DOHH2 (cell line): ENCODE measurements at regions not wholly inside any gene's neighbourhood (a gene's known extent, or its start where the extent isn't known, plus 50 kb on each side); places are given as distances from the start of the nearest gene placed in this dataset.

ENCODE experiments used
- H3F3A ChIP-seq: fragments of 200-600 bp; sonication (generic), shearing (Covaris generic); 2 replicates; pipeline ENCODE4 v1.6.0; 2016; ENCODE audit warnings: antibody characterized with exemption, mild to moderate bottlenecking; ENCODE audit not compliant: control insufficient read depth, insufficient read depth
- H3K27ac ChIP-seq: fragments of 200-600 bp; sonication (generic); 2 replicates; pipeline ENCODE4 v1.5.1; 2014; ENCODE audit warnings: low read depth, mild to moderate bottlenecking, low read length, moderate library complexity
- H3K27me3 ChIP-seq: fragments of 200-600 bp; sonication (generic); 2 replicates; pipeline ENCODE4 v1.6.1; 2014; ENCODE audit warnings: mild to moderate bottlenecking, low read length, mixed read lengths; ENCODE audit not compliant: control insufficient read depth
- H3K36me3 ChIP-seq: fragments of 200-600 bp; sonication (generic); 2 replicates; pipeline ENCODE4 v1.6.1; 2014; ENCODE audit warnings: mild to moderate bottlenecking, low read length, moderate library complexity, mixed read lengths; ENCODE audit not compliant: control insufficient read depth
- H3K4me1 ChIP-seq: fragments of 200-600 bp; sonication (generic); 2 replicates; pipeline ENCODE4 v1.6.1; 2014; ENCODE audit warnings: mild to moderate bottlenecking, low read length, mixed read lengths; ENCODE audit not compliant: control insufficient read depth
- H3K4me2 ChIP-seq: fragments of 200-600 bp; sonication (generic); 2 replicates; pipeline ENCODE4 v1.6.0; 2014; ENCODE audit warnings: mild to moderate bottlenecking, low read length, moderate library complexity
- H3K4me3 ChIP-seq: fragments of 200-600 bp; sonication (generic); 2 replicates; pipeline ENCODE4 v1.5.1; 2014; ENCODE audit warnings: mild to moderate bottlenecking, low read length, mixed read lengths
- H3K79me2 ChIP-seq: fragments of 200-600 bp; sonication (generic); 2 replicates; pipeline ENCODE4 v1.6.1; 2014; ENCODE audit warnings: mild to moderate bottlenecking, low read length, mixed read lengths; ENCODE audit not compliant: control insufficient read depth
- H3K9me2 ChIP-seq: fragments of 200-600 bp; sonication (generic); replicated peaks from 2 replicates; pipeline ENCODE4 v1.6.1; 2014; ENCODE audit warnings: mild to moderate bottlenecking, low read length, mixed read lengths; ENCODE audit not compliant: control insufficient read depth
- H3K9me3 ChIP-seq: fragments of 200-600 bp; sonication (generic); 2 replicates; pipeline ENCODE4 v1.6.1; 2014; ENCODE audit warnings: antibody characterized with exemption, low read length, mixed read lengths; ENCODE audit not compliant: control insufficient read depth, insufficient read depth
- H4K20me1 ChIP-seq: fragments of 200-600 bp; sonication (generic); 2 replicates; pipeline ENCODE4 v1.6.0; 2014; ENCODE audit warnings: low read depth, mild to moderate bottlenecking, antibody characterized with exemption, low read length, moderate library complexity; ENCODE audit not compliant: control insufficient read depth, insufficient read depth
- EZH2phosphoT487 ChIP-seq: fragments of 200-600 bp; sonication (generic); IDR thresholded peaks from 2 replicates; pipeline ENCODE4 v1.6.1; 2017; ENCODE audit warnings: borderline replicate concordance, mild to moderate bottlenecking, antibody characterized with exemption, low read length, moderate library complexity, mixed read lengths
- TF ChIP-seq, protein P1 (sequence below): fragments of 200-600 bp; sonication (generic); IDR thresholded peaks from one replicate; pipeline ENCODE4 v1.5.1; 2014; ENCODE audit warnings: antibody characterized with exemption, mild to moderate bottlenecking, low read depth, low read length; ENCODE audit not compliant: poor library complexity, severe bottlenecking

DNA sequence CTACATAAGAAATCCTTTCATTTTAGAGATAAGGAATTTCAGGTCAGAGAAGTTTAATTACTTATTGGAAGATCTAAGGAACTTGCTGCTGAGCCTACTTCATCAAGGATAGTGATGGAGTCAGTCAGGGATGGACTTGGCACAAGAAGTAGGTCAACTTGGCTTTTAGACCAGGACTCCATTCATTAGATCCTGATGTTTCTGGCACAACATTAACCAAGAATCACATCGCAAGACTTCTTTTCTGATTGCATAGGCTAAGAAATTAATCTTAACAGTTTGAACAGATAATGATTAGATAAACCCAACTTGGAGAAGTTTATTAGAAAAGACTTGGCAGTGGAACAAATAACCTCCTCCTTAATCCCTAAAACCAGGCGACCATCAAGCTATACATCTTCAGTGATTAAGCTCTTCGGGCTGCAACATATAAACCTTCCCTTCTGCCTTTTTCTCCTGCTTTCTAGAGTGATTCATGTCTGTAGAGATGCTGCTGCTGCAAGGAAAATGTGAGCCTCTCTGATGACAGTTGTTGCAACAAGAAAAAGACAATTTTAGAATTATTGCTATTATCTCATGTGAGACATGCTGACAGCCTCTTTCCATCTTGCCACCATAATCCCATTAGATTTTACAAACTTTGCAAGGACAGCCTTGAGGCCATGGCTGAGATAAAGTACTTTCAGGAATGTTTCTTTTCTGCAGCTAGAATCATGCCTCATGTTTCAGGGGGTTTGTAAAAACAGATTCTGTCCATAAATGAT, 207.9 kb upstream of the SLC27A6 start:
- no peaks in the 10 kb centered on the region for H3F3A ChIP-seq
- no peaks in the 10 kb centered on the region for H3K79me2 ChIP-seq
- H3K9me2 ChIP-seq: no peaks in the 10 kb centered on the region
- H4K20me1 ChIP-seq: no peaks in the 10 kb centered on the region
- no peaks in the 10 kb centered on the region for H3K9me3 ChIP-seq
- no peaks in the 10 kb centered on the region for H3K27me3 ChIP-seq
- no peak overlapping the region for H3K4me2 ChIP-seq
- H3K4me1 ChIP-seq: no peaks in the 10 kb centered on the region
- H3K27ac ChIP-seq: no peak overlapping the region
- H3K4me3 ChIP-seq: no peak overlapping the region
- no peak for TF ChIP-seq EZH2phosphoT487
- TF ChIP-seq, protein P1, sequence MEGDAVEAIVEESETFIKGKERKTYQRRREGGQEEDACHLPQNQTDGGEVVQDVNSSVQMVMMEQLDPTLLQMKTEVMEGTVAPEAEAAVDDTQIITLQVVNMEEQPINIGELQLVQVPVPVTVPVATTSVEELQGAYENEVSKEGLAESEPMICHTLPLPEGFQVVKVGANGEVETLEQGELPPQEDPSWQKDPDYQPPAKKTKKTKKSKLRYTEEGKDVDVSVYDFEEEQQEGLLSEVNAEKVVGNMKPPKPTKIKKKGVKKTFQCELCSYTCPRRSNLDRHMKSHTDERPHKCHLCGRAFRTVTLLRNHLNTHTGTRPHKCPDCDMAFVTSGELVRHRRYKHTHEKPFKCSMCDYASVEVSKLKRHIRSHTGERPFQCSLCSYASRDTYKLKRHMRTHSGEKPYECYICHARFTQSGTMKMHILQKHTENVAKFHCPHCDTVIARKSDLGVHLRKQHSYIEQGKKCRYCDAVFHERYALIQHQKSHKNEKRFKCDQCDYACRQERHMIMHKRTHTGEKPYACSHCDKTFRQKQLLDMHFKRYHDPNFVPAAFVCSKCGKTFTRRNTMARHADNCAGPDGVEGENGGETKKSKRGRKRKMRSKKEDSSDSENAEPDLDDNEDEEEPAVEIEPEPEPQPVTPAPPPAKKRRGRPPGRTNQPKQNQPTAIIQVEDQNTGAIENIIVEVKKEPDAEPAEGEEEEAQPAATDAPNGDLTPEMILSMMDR: no peak
- no peaks in the 10 kb centered on the region for H3K36me3 ChIP-seq

DNA sequence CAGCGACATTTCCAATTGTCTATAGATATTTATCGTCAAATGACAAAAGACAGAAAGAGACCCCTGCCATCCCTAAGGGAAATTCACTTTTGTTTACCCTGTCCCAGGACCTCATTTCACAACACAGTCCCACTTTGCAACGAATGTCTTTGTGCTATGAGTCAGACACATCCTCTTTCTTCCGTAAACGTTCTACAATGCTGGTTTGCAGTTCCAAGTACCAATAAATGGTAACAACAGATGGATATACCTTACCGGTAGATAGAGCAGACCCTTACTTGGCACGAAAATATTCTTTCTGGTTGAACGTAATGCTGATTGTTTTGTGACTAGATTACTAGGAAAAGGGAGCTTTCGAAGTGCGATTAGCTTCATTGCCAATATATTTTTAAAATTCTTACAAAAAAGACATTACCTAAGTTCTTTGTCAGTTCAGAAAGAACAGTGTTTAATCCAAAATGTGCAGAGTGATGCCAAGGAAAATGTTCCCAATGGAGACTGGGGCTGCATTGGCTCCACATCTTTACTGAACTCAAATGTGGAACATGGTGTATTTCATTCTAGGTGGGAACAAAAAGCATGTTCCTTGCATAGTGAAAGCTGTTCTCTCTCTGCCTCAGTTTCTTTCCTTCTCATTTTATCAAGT, 202.5 kb upstream of the SLC27A6 start:
- Histone ChIP-seq H3K79me2 (no peaks in the 10 kb centered on the region), H4K20me1 (no peaks in the 10 kb centered on the region), H3K27me3 (no peaks in the 10 kb centered on the region), H3K4me2 (no peak overlapping the region), H3K36me3 (no peaks in the 10 kb centered on the region), H3K9me3 (no peaks in the 10 kb centered on the region), H3K4me3 (no peak overlapping the region), H3F3A (no peaks in the 10 kb centered on the region), H3K27ac (no peak overlapping the region), H3K4me1 (no peaks in the 10 kb centered on the region), H3K9me2 (no peaks in the 10 kb centered on the region)
- TF ChIP-seq, protein P1: no peak
- no peak for TF ChIP-seq EZH2phosphoT487

DNA sequence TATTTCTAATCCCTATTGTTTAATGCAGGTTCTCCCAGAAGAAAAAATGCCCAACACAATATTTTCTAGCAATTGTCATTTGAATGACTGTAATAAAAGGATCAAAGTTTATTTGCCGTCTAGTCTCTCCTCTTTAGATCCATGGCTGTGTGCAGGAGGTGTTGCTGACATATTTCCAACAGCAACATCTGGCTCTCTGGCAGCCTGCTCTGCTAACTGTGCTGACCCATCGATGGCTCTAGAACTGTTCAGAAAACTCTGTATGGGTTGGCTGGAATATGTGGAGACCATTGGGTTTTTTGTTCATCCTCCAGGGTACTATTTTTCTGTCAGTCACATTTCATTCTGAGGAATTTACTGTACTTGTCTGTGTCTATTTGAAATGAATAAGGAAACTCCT, 202.0 kb upstream of the SLC27A6 start:
- H3F3A ChIP-seq: no peaks in the 10 kb centered on the region
- H3K79me2 ChIP-seq: no peaks in the 10 kb centered on the region
- H3K4me1 ChIP-seq: no peaks in the 10 kb centered on the region
- no peak overlapping the region for H3K4me2 ChIP-seq
- no peaks in the 10 kb centered on the region for H3K9me3 ChIP-seq
- H4K20me1 ChIP-seq: no peaks in the 10 kb centered on the region
- no peaks in the 10 kb centered on the region for H3K9me2 ChIP-seq
- H3K27me3 ChIP-seq: no peaks in the 10 kb centered on the region
- no peak overlapping the region for H3K27ac ChIP-seq
- TF ChIP-seq, protein P1: no peak
- H3K4me3 ChIP-seq: no peak overlapping the region
- H3K36me3 ChIP-seq: no peaks in the 10 kb centered on the region
